A549 (cell line): ENCODE measurements at regions not wholly inside any gene's neighbourhood (a gene's known extent, or its start where the extent isn't known, plus 50 kb on each side); places are given as distances from the start of the nearest gene placed in this dataset.

Experiments used
- BHLHE40 ChIP-seq: IDR thresholded peaks from 2 replicates; pipeline ENCODE4 v1.6.1; 2012; ENCODE audit warnings: low read depth, low read length, inconsistent platforms
- CEBPB ChIP-seq, 2 experiments: fragments of >200 bp in 1 of 2; sonication (Bioruptor Twin) in 1 of 2; formaldehyde crosslinking in 1 of 2; IDR thresholded peaks; 2 replicates each; pipeline ENCODE4 v1.6.1; 2012 to 2016
- CHD2 ChIP-seq: fragments of 150-350 bp; IDR thresholded peaks from 2 replicates; pipeline ENCODE4 v1.6.1; 2014; ENCODE audit warnings: low read length; ENCODE audit not compliant: partially characterized antibody
- JUNB ChIP-seq: fragments of >200 bp; sonication (Bioruptor Twin); formaldehyde crosslinking; IDR thresholded peaks from 2 replicates; pipeline ENCODE4 v1.6.1; 2016
- NPAS2 ChIP-seq: fragments of 250-450 bp; sonication (Bioruptor Pico); IDR thresholded peaks from 2 replicates; pipeline ENCODE4 v1.8.0; 2022; ENCODE audit warnings: mild to moderate bottlenecking, moderate library complexity, borderline replicate concordance
- NR3C1 ChIP-seq: fragments of >200 bp; sonication (Bioruptor Twin); formaldehyde crosslinking; IDR thresholded peaks from 3 replicates; pipeline ENCODE4 v1.6.1; 2017
- POLR2A ChIP-seq: IDR thresholded peaks from 2 replicates; pipeline ENCODE4 v1.6.1; 2012; ENCODE audit warnings: mild to moderate bottlenecking, low read length
- SMC3 ChIP-seq: fragments of >200 bp; sonication (Bioruptor Twin); formaldehyde crosslinking; IDR thresholded peaks from 3 replicates; pipeline ENCODE4 v1.6.1; 2018; ENCODE audit warnings: inconsistent platforms
- ZSCAN20 ChIP-seq: fragments of 250-450 bp; sonication (Bioruptor Pico); IDR thresholded peaks from 2 replicates; pipeline ENCODE4 v1.8.0; 2022; ENCODE audit warnings: mild to moderate bottlenecking, moderate library complexity
- TF ChIP-seq, protein P1 (sequence below): fragments of >200 bp; sonication (Bioruptor Twin); formaldehyde crosslinking; IDR thresholded peaks from 3 replicates; pipeline ENCODE4 v1.5.1; 2016
- TF ChIP-seq, protein P2 (sequence below): fragments of 200-600 bp; sonication (generic); IDR thresholded peaks from 2 replicates; pipeline ENCODE4 v1.6.1; 2016; ENCODE audit warnings: antibody characterized with exemption, mild to moderate bottlenecking, moderate library complexity
- TF ChIP-seq, protein P3 (sequence below): fragments of 450-650 bp; IDR thresholded peaks from 2 replicates; pipeline ENCODE4 v1.6.1; 2014; ENCODE audit warnings: antibody characterized with exemption
- TF ChIP-seq, protein P4 (sequence below): IDR thresholded peaks from 2 replicates; pipeline ENCODE4 v1.6.1; 2012
- TF ChIP-seq, protein P5 (sequence below): fragments of 150-350 bp; IDR thresholded peaks from 2 replicates; pipeline ENCODE4 v1.6.1; 2014; ENCODE audit warnings: low read depth, mild to moderate bottlenecking, low read length

DNA sequence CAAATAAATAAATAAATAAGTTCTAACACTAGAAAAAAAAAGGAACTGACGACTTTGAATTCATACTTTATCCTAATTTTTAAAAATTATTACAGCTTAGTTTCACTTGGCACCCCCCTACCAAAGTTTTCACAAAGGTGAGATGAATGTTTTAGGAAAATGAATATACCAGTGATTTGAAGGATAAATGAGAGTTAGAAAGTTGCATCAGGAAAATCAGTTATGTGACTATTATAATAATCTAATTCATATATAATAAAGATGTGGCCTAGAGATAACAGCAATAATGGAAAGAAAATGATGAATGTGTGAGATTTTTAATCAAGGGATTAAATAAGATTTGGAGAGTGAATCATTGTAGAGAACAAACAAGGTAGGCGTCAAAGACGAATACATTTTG lies 103.0 kb upstream of the RAP1B start:
- TF ChIP-seq, protein P1, sequence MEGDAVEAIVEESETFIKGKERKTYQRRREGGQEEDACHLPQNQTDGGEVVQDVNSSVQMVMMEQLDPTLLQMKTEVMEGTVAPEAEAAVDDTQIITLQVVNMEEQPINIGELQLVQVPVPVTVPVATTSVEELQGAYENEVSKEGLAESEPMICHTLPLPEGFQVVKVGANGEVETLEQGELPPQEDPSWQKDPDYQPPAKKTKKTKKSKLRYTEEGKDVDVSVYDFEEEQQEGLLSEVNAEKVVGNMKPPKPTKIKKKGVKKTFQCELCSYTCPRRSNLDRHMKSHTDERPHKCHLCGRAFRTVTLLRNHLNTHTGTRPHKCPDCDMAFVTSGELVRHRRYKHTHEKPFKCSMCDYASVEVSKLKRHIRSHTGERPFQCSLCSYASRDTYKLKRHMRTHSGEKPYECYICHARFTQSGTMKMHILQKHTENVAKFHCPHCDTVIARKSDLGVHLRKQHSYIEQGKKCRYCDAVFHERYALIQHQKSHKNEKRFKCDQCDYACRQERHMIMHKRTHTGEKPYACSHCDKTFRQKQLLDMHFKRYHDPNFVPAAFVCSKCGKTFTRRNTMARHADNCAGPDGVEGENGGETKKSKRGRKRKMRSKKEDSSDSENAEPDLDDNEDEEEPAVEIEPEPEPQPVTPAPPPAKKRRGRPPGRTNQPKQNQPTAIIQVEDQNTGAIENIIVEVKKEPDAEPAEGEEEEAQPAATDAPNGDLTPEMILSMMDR = no peak
- TF ChIP-seq, protein P2, sequence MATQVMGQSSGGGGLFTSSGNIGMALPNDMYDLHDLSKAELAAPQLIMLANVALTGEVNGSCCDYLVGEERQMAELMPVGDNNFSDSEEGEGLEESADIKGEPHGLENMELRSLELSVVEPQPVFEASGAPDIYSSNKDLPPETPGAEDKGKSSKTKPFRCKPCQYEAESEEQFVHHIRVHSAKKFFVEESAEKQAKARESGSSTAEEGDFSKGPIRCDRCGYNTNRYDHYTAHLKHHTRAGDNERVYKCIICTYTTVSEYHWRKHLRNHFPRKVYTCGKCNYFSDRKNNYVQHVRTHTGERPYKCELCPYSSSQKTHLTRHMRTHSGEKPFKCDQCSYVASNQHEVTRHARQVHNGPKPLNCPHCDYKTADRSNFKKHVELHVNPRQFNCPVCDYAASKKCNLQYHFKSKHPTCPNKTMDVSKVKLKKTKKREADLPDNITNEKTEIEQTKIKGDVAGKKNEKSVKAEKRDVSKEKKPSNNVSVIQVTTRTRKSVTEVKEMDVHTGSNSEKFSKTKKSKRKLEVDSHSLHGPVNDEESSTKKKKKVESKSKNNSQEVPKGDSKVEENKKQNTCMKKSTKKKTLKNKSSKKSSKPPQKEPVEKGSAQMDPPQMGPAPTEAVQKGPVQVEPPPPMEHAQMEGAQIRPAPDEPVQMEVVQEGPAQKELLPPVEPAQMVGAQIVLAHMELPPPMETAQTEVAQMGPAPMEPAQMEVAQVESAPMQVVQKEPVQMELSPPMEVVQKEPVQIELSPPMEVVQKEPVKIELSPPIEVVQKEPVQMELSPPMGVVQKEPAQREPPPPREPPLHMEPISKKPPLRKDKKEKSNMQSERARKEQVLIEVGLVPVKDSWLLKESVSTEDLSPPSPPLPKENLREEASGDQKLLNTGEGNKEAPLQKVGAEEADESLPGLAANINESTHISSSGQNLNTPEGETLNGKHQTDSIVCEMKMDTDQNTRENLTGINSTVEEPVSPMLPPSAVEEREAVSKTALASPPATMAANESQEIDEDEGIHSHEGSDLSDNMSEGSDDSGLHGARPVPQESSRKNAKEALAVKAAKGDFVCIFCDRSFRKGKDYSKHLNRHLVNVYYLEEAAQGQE = no peak
- TF ChIP-seq, protein P3, sequence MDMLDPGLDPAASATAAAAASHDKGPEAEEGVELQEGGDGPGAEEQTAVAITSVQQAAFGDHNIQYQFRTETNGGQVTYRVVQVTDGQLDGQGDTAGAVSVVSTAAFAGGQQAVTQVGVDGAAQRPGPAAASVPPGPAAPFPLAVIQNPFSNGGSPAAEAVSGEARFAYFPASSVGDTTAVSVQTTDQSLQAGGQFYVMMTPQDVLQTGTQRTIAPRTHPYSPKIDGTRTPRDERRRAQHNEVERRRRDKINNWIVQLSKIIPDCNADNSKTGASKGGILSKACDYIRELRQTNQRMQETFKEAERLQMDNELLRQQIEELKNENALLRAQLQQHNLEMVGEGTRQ = no peak
- no peak for TF ChIP-seq SMC3
- no peak for TF ChIP-seq BHLHE40
- no peak for TF ChIP-seq POLR2A
- TF ChIP-seq ZSCAN20 = no peak
- TF ChIP-seq CHD2 = no peak
- no peak for TF ChIP-seq JUNB
- TF ChIP-seq NPAS2 (CRISPR knock-in tag) = no peak
- TF ChIP-seq, protein P4, sequence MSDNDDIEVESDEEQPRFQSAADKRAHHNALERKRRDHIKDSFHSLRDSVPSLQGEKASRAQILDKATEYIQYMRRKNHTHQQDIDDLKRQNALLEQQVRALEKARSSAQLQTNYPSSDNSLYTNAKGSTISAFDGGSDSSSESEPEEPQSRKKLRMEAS = no peak
- TF ChIP-seq, protein P5, sequence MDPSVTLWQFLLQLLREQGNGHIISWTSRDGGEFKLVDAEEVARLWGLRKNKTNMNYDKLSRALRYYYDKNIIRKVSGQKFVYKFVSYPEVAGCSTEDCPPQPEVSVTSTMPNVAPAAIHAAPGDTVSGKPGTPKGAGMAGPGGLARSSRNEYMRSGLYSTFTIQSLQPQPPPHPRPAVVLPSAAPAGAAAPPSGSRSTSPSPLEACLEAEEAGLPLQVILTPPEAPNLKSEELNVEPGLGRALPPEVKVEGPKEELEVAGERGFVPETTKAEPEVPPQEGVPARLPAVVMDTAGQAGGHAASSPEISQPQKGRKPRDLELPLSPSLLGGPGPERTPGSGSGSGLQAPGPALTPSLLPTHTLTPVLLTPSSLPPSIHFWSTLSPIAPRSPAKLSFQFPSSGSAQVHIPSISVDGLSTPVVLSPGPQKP = no peak
- TF ChIP-seq NR3C1 = no peak
- no peak for TF ChIP-seq CEBPB (IDR thresholded peaks at IDR 0.05)
